BJ (cell line): ENCODE measurements at regions not wholly inside any gene's neighbourhood (a gene's known extent, or its start where the extent isn't known, plus 50 kb on each side); places are given as distances from the start of the nearest gene placed in this dataset.

Experiments
- CTCF ChIA-PET: fragments of 350-600 bp; formaldehyde crosslinking; extraction: SDS; loops from one replicate; lab custom pipeline; 2021; ENCODE audit warnings: antibody characterized with exemption, inconsistent platforms; lab: Yijun Ruan, JAX
- POLR2A ChIA-PET: fragments of 300-600 bp; sonication (Branson Sonifier 250); formaldehyde crosslinking; extraction: SDS; loops from one replicate; lab custom pipeline; 2021; ENCODE audit warnings: antibody characterized with exemption; lab: Charles Lee
- DNase-seq: peaks from one replicate; pipeline ENCODE4 v3.0.0-alpha.2; 2011; ENCODE audit warnings: low read depth
- H3K27me3 ChIP-seq: 2 replicates; pipeline ENCODE4 v1.6.0; 2011; ENCODE audit warnings: low read length; ENCODE audit not compliant: control insufficient read depth, insufficient read depth
- H3K36me3 ChIP-seq: 2 replicates; pipeline ENCODE4 v1.5.1; 2011; ENCODE audit warnings: low read length; ENCODE audit not compliant: control insufficient read depth, insufficient read depth
- H3K4me3 ChIP-seq: 2 replicates; pipeline ENCODE4 v1.5.1; 2011; ENCODE audit warnings: low read depth, mild to moderate bottlenecking, control low read depth, low read length
- CTCF ChIP-seq: IDR thresholded peaks from 2 replicates; pipeline ENCODE4 v1.5.1; 2011; ENCODE audit warnings: low read depth, mild to moderate bottlenecking, control low read depth, inconsistent platforms, low read length, moderate library complexity; ENCODE audit not compliant: insufficient read depth

DNA sequence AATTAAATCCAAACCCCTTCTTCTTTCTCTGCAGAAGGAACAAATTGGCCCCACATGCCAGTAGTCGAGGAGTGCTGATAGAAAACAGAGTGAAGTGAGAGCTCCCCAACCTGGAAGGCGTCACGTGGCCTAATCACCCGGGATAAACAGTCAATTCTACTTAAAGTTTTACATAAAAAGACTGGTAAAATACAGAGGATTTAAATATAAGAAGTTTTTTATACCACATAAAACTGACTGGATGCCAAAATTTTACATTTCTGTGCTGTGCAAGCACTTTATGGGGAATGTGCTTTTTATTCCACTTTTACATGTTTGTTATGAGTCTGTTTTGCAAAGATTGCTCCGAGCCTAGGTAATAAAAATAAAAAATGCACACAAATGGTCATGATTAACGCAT is 1586.8 kb upstream of the ACVR2A start:
- H3K27me3 ChIP-seq: no peaks in the 10 kb centered on the region
- no peak overlapping the region for H3K4me3 ChIP-seq
- ChIA-PET CTCF (no interaction called here), POLR2A (no interaction called here)
- no peaks in the 10 kb centered on the region for H3K36me3 ChIP-seq
- no peak for DNase-seq
- no peak for TF ChIP-seq CTCF

DNA sequence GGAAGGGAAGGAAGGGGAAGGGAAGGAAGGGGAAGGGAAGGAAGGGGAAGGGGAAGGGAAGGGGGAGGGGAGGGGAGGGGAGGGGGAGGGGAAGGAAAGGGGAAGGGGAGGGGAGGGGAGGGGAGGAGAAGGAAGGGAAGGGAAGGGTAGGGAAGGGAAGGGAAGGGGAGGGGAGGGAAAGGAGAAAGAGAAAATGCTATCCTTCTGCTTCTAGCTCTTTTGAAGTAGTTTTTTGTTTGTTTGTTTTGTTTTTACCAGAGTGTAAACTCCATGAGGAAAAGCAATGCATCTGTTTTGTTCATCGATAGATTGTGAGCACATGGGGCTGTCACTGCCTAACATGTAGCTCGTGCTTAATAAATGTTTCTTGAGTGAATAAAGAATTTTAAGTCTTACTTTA is 1592.7 kb upstream of the ACVR2A start:
- Histone ChIP-seq H3K27me3 (no peaks in the 10 kb centered on the region), H3K4me3 (no peak overlapping the region), H3K36me3 (no peaks in the 10 kb centered on the region)
- no peak for DNase-seq
- TF ChIP-seq CTCF: no peak
- POLR2A ChIA-PET: no interaction called here
- CTCF ChIA-PET: interaction anchor here (0.8 kb wide), 1 partner anchor 18 kb away, joined by 3 read pairs; no protein-coding TSS in a partner anchor

DNA sequence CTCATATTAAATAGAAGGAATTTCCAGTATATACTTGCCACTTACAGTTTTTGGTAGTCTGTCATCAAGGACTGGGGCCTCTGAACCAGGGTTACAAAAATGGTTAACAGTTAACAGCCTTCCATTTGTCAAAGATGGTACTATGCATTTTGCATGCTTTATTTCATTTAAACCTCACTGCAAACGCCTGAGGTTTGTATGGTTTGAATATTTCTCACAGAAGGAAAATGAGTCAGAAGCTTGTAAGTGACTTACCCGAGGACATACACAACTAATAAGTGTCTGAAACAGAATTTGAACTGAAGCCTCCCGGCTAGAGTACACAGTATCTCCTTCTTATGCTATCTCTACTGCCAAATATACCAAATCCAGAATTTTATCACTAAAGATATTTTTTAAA is 1593.5 kb upstream of the ACVR2A start:
- ChIA-PET POLR2A (interaction anchor here (0.7 kb wide), 1 partner anchor 12 kb away, joined by 4 read pairs; no protein-coding TSS in a partner anchor), CTCF (no interaction called here)
- no peaks in the 10 kb centered on the region for H3K27me3 ChIP-seq
- no peak for DNase-seq
- H3K4me3 ChIP-seq: no peak overlapping the region
- H3K36me3 ChIP-seq: no peaks in the 10 kb centered on the region
- no peak for TF ChIP-seq CTCF

GRCh38 chr2:146246736-146247523 is 1597.9 kb upstream of the ACVR2A start:
- DNase-seq: no peak
- Histone ChIP-seq H3K27me3 (no peaks in the 10 kb centered on the region), H3K36me3 (no peaks in the 10 kb centered on the region), H3K4me3 (no peak overlapping the region)
- no peak for TF ChIP-seq CTCF
- ChIA-PET POLR2A (no interaction called here), CTCF (interaction anchor here (1.0 kb wide), 1 partner anchor 24 kb away, joined by 3 read pairs; no protein-coding TSS in a partner anchor)

- no peaks in the 10 kb centered on the region for H3K27me3 ChIP-seq
- no peaks in the 10 kb centered on the region for H3K36me3 ChIP-seq
- ChIA-PET CTCF (interaction anchor here (0.6 to 1.0 kb wide), 2 partner anchors 24 to 506 kb away, joined by 3 read pairs; no protein-coding TSS in a partner anchor), POLR2A (no interaction called here)
- no peak for DNase-seq
- no peak for TF ChIP-seq CTCF
- H3K4me3 ChIP-seq: no peak overlapping the region
Measured at GRCh38 chr2:146246002-146246735, 1598.7 kb upstream of the ACVR2A start.
